SK-N-SH treated with all-trans-retinoic acid at 6 μM for 48 hours (cell line): ENCODE measurements at regions not wholly inside any gene's neighbourhood (a gene's known extent, or its start where the extent isn't known, plus 50 kb on each side); places are given as distances from the start of the nearest gene placed in this dataset.

Source experiments
- ATAC-seq: fragments of 200-7000 bp; cut with Tn5 transposase; 3 replicates; pipeline ENCODE4 v1.9.1; 2020; ENCODE audit warnings: mild to moderate bottlenecking, moderate library complexity
- ARNTL ChIP-seq: fragments of 450-650 bp; formaldehyde crosslinking; IDR thresholded peaks from 2 replicates; pipeline ENCODE4 v1.5.0; 2020; ENCODE audit warnings: low read depth, mild to moderate bottlenecking, moderate library complexity, borderline replicate concordance
- BACH2 ChIP-seq: fragments of 250-450 bp; sonication (Bioruptor Pico); IDR thresholded peaks from 2 replicates; pipeline ENCODE4 v1.9.0; 2021; ENCODE audit warnings: mild to moderate bottlenecking, borderline replicate concordance
- CREB5 ChIP-seq: fragments of 250-450 bp; sonication (Bioruptor Pico); IDR thresholded peaks from 2 replicates; pipeline ENCODE4 v1.5.1; 2020; ENCODE audit warnings: low read depth, mild to moderate bottlenecking, moderate library complexity
- CSDC2 ChIP-seq: fragments of 250-450 bp; sonication (Bioruptor Pico); IDR thresholded peaks from 2 replicates; pipeline ENCODE4 v1.5.0; 2020; ENCODE audit warnings: mild to moderate bottlenecking, moderate library complexity
- CSRNP3 ChIP-seq: fragments of 250-450 bp; sonication (Bioruptor Pico); IDR thresholded peaks from 2 replicates; pipeline ENCODE4 v1.5.1; 2021; ENCODE audit warnings: mild to moderate bottlenecking, moderate library complexity
- ESRRG ChIP-seq: fragments of 250-450 bp; sonication (Bioruptor Pico); IDR thresholded peaks from 2 replicates; pipeline ENCODE4 v1.6.1; 2021; ENCODE audit warnings: mild to moderate bottlenecking
- GLIS3 ChIP-seq: fragments of 250-450 bp; sonication (Bioruptor Pico); IDR thresholded peaks from 2 replicates; pipeline ENCODE4 v1.5.0; 2020; ENCODE audit warnings: mild to moderate bottlenecking, moderate library complexity
- ISL1 ChIP-seq: fragments of 250-450 bp; sonication (Bioruptor Pico); IDR thresholded peaks from 2 replicates; pipeline ENCODE4 v2.1.2; 2022; ENCODE audit warnings: mild to moderate bottlenecking, moderate library complexity
- OSR1 ChIP-seq: fragments of 250-450 bp; sonication (Bioruptor Pico); IDR thresholded peaks from 2 replicates; pipeline ENCODE4 v1.8.0; 2022; ENCODE audit warnings: moderate library complexity, mild to moderate bottlenecking, inconsistent platforms
- PATZ1 ChIP-seq: fragments of 250-450 bp; sonication (Bioruptor Pico); IDR thresholded peaks from 2 replicates; pipeline ENCODE4 v1.8.0; 2020; ENCODE audit warnings: mild to moderate bottlenecking, moderate library complexity, borderline replicate concordance
- POU6F1 ChIP-seq: fragments of 250-450 bp; sonication (Bioruptor Pico); IDR thresholded peaks from 2 replicates; pipeline ENCODE4 v1.8.0; 2021; ENCODE audit warnings: low read depth, mild to moderate bottlenecking, moderate library complexity, borderline replicate concordance
- PPARA ChIP-seq: fragments of 250-450 bp; sonication (Bioruptor Pico); IDR thresholded peaks from 2 replicates; pipeline ENCODE4 v1.5.0; 2020; ENCODE audit warnings: mild to moderate bottlenecking, borderline replicate concordance
- SNAI2 ChIP-seq: fragments of 250-450 bp; sonication (Bioruptor Pico); IDR thresholded peaks from 2 replicates; pipeline ENCODE4 v1.5.0; 2020; ENCODE audit warnings: mild to moderate bottlenecking, moderate library complexity
- TCF4 ChIP-seq: fragments of 250-450 bp; sonication (Bioruptor Pico); IDR thresholded peaks from 2 replicates; pipeline ENCODE4 v1.8.0; 2021; ENCODE audit warnings: mild to moderate bottlenecking, moderate library complexity, borderline replicate concordance
- TOX ChIP-seq: fragments of 250-450 bp; sonication (Bioruptor Pico); IDR thresholded peaks from 2 replicates; pipeline ENCODE4 v1.8.0; 2021; ENCODE audit warnings: mild to moderate bottlenecking, moderate library complexity, borderline replicate concordance
- TSHZ2 ChIP-seq: fragments of 250-450 bp; sonication (Bioruptor Pico); IDR thresholded peaks from 2 replicates; pipeline ENCODE4 v1.5.0; 2020; ENCODE audit warnings: mild to moderate bottlenecking, moderate library complexity
- ZC3H10 ChIP-seq: fragments of 250-450 bp; sonication (Bioruptor Pico); IDR thresholded peaks from 2 replicates; pipeline ENCODE4 v1.5.1; 2021; ENCODE audit warnings: mild to moderate bottlenecking, moderate library complexity
- ZFP3 ChIP-seq: fragments of 250-450 bp; sonication (Bioruptor Pico); IDR thresholded peaks from 2 replicates; pipeline ENCODE4 v1.5.0; 2020; ENCODE audit warnings: mild to moderate bottlenecking, moderate library complexity
- ZFP30 ChIP-seq: fragments of 450-650 bp; formaldehyde crosslinking; IDR thresholded peaks from 2 replicates; pipeline ENCODE4 v1.5.0; 2022; ENCODE audit warnings: mild to moderate bottlenecking, moderate library complexity
- ZNF565 ChIP-seq: fragments of 450-650 bp; formaldehyde crosslinking; conservative IDR thresholded peaks from 2 replicates; pipeline ENCODE4 v1.5.0; 2020; ENCODE audit warnings: low read depth, mild to moderate bottlenecking, moderate library complexity
- ZNF70 ChIP-seq: fragments of 450-650 bp; formaldehyde crosslinking; IDR thresholded peaks from 2 replicates; pipeline ENCODE4 v1.5.0; 2020; ENCODE audit warnings: mild to moderate bottlenecking, moderate library complexity
- ZNF8 ChIP-seq: fragments of 450-650 bp; formaldehyde crosslinking; IDR thresholded peaks from 2 replicates; pipeline ENCODE4 v1.5.0; 2020; ENCODE audit warnings: mild to moderate bottlenecking, moderate library complexity

- peak; percentile 87 for ATAC-seq
- TF ChIP-seq GLIS3 (CRISPR knock-in tag) (no peak), TOX (no peak), CSDC2 (no peak), CREB5 (CRISPR knock-in tag) (no peak), CSRNP3 (CRISPR knock-in tag) (no peak), ZC3H10 (CRISPR knock-in tag) (no peak), ZNF70 (CRISPR knock-in tag) (no peak), BACH2 (CRISPR knock-in tag) (no peak), ZNF8 (CRISPR knock-in tag) (no peak), ESRRG (CRISPR knock-in tag) (no peak), OSR1 (no peak), PPARA (CRISPR knock-in tag) (no peak), PATZ1 (no peak), TSHZ2 (no peak), ZNF565 (CRISPR knock-in tag) (no peak), ZFP30 (no peak), ARNTL (no peak), ISL1 (CRISPR knock-in tag) (no peak), POU6F1 (no peak), ZFP3 (no peak)
Measured at GRCh38 chr4:170497112-170497511, 407.4 kb upstream of the AADAT start.

GRCh38 chr4:170491981-170492380, 402.2 kb upstream of the AADAT start:
- no peak for ATAC-seq
- no peak for TF ChIP-seq POU6F1
- no peak for TF ChIP-seq ZFP3
- TF ChIP-seq ZNF565 (CRISPR knock-in tag): no peak
- no peak for TF ChIP-seq BACH2 (CRISPR knock-in tag)
- no peak for TF ChIP-seq CREB5 (CRISPR knock-in tag)
- no peak for TF ChIP-seq ESRRG (CRISPR knock-in tag)
- TF ChIP-seq ZNF8 (CRISPR knock-in tag): no peak
- no peak for TF ChIP-seq TOX
- no peak for TF ChIP-seq ZC3H10 (CRISPR knock-in tag)
- TF ChIP-seq CSDC2: no peak
- TF ChIP-seq PPARA (CRISPR knock-in tag): no peak
- TF ChIP-seq TCF4 (CRISPR knock-in tag): no peak
- TF ChIP-seq ZNF70 (CRISPR knock-in tag): no peak
- TF ChIP-seq GLIS3 (CRISPR knock-in tag): no peak
- TF ChIP-seq ISL1 (CRISPR knock-in tag): no peak
- no peak for TF ChIP-seq TSHZ2
- TF ChIP-seq SNAI2 (CRISPR knock-in tag): no peak
- no peak for TF ChIP-seq ARNTL
